Suprapubic skin (tissue), 4 donors: ENCODE measurements at regions not wholly inside any gene's neighbourhood (a gene's known extent, or its start where the extent isn't known, plus 50 kb on each side); places are given as distances from the start of the nearest gene placed in this dataset.

Experiments used
- EP300 ChIP-seq: sonication (generic); formaldehyde crosslinking; IDR thresholded peaks from one replicate; pipeline ENCODE4 v1.6.1; 2017; ENCODE audit warnings: antibody characterized with exemption
- POLR2A ChIP-seq, 2 donors: fragments of 450-650 bp; IDR thresholded peaks; one replicate each; pipeline ENCODE4 v1.6.1; 2017; ENCODE audit warnings: antibody characterized with exemption in 2 of 2, mild to moderate bottlenecking in 2 of 2, moderate library complexity in 2 of 2
- POLR2AphosphoS5 ChIP-seq, 3 donors: sonication (generic); formaldehyde crosslinking; IDR thresholded peaks; one replicate each; pipeline ENCODE4 v1.6.1; 2017; ENCODE audit warnings: antibody characterized with exemption in 3 of 3
- TF ChIP-seq, protein P1 (sequence below), 2 donors: fragments of 200-600 bp in 1 of 2; fragments of 450-650 bp in 1 of 2; sonication (generic) in 1 of 2; IDR thresholded peaks; one replicate each; pipeline ENCODE4 v1.5.1; 2016 to 2019; ENCODE audit warnings: antibody characterized with exemption in 2 of 2, mild to moderate bottlenecking in 1 of 2, moderate library complexity in 1 of 2

DNA sequence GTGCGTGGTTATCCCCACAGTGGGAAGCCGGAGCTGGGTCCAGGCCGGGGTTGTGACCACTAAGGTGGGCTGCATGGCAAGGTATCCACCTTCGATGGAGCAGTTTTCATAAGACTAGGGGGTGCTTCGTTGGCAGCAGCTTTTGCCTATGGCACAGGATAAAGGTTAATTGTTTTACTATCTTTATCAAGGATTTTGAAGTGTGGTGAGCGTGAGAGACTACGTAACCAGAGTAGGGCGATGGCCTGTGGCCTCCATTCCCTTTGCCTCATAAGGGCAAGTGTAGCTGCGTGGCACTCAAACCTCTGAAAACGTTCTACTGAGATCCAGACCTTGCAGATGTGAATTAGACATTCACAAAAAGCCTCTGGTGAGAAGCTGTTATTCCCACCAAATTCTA, 206.6 kb downstream of the ACKR3 start:
- no peak for TF ChIP-seq EP300
- TF ChIP-seq, protein P1, sequence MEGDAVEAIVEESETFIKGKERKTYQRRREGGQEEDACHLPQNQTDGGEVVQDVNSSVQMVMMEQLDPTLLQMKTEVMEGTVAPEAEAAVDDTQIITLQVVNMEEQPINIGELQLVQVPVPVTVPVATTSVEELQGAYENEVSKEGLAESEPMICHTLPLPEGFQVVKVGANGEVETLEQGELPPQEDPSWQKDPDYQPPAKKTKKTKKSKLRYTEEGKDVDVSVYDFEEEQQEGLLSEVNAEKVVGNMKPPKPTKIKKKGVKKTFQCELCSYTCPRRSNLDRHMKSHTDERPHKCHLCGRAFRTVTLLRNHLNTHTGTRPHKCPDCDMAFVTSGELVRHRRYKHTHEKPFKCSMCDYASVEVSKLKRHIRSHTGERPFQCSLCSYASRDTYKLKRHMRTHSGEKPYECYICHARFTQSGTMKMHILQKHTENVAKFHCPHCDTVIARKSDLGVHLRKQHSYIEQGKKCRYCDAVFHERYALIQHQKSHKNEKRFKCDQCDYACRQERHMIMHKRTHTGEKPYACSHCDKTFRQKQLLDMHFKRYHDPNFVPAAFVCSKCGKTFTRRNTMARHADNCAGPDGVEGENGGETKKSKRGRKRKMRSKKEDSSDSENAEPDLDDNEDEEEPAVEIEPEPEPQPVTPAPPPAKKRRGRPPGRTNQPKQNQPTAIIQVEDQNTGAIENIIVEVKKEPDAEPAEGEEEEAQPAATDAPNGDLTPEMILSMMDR (IDR thresholded peaks at IDR 0.05) = no peak
- no peak for TF ChIP-seq POLR2AphosphoS5 (IDR thresholded peaks at IDR 0.05)
- no peak for TF ChIP-seq POLR2A (IDR thresholded peaks at IDR 0.05)
